HUES6 (cell line): ENCODE measurements at regions not wholly inside any gene's neighbourhood (a gene's known extent, or its start where the extent isn't known, plus 50 kb on each side); places are given as distances from the start of the nearest gene placed in this dataset.

Experiments
- H3K27ac ChIP-seq: 2 replicates; pipeline ENCODE4 v1.7.0; 2013; ENCODE audit warnings: low read depth, mild to moderate bottlenecking, low read length, inconsistent platforms
- H3K27me3 ChIP-seq: 2 replicates; pipeline ENCODE4 v1.6.1; 2013; ENCODE audit warnings: low read length; ENCODE audit not compliant: control insufficient read depth, insufficient read depth
- H3K36me3 ChIP-seq: 2 replicates; pipeline ENCODE4 v1.6.1; 2013; ENCODE audit warnings: low read length; ENCODE audit not compliant: control insufficient read depth, insufficient read depth
- H3K4me1 ChIP-seq: 2 replicates; pipeline ENCODE4 v1.6.1; 2013; ENCODE audit warnings: low read length; ENCODE audit not compliant: control insufficient read depth, insufficient read depth
- H3K4me3 ChIP-seq: 2 replicates; pipeline ENCODE4 v1.5.1; 2013; ENCODE audit warnings: low read depth, low read length
- H3K9ac ChIP-seq: one replicate; pipeline ENCODE4 v1.6.1; 2013; ENCODE audit warnings: mild to moderate bottlenecking, low read length
- H3K9me3 ChIP-seq: 2 replicates; pipeline ENCODE4 v1.6.1; 2013; ENCODE audit warnings: low read depth, low read length; ENCODE audit not compliant: control insufficient read depth, insufficient read depth

DNA sequence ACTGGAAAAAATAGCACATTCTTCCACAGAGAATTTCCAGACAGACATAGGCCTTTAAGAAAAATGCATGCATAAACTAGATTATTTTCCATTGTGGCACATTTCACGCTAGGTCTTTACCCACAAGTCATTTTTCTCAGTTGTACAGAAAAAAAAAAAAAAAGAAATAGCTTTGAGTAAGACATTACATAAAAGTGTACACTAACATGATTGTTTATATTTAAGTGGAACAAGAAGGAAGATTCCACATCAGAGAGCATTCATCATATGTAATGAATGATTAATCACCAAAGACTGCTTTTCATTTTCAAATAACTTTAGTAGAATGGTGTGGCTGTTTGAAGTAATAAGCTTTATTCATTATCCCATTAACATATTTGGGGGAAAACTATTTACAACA, 1270.2 kb upstream of the AGA start:
- Histone ChIP-seq H3K4me1 (no peaks in the 10 kb centered on the region), H3K36me3 (no peaks in the 10 kb centered on the region), H3K27me3 (no peaks in the 10 kb centered on the region), H3K27ac (no peak overlapping the region), H3K9ac (no peak overlapping the region), H3K9me3 (no peaks in the 10 kb centered on the region), H3K4me3 (no peak overlapping the region)

GRCh38 chr4:178738026-178738425, 1295.8 kb upstream of the AGA start:
- H3K9me3 ChIP-seq, result no peaks in the 10 kb centered on the region
- H3K4me1 ChIP-seq, result no peaks in the 10 kb centered on the region
- H3K27ac ChIP-seq, result no peak overlapping the region
- H3K36me3 ChIP-seq, result no peaks in the 10 kb centered on the region
- H3K4me3 ChIP-seq, result no peak overlapping the region
- no peak overlapping the region for H3K9ac ChIP-seq
- no peaks in the 10 kb centered on the region for H3K27me3 ChIP-seq

GRCh38 chr4:178745203-178745602, 1303.0 kb upstream of the AGA start:
- Histone ChIP-seq H3K27me3 (no peaks in the 10 kb centered on the region), H3K4me3 (no peak overlapping the region), H3K27ac (no peak overlapping the region), H3K36me3 (no peaks in the 10 kb centered on the region), H3K9me3 (no peaks in the 10 kb centered on the region), H3K4me1 (no peaks in the 10 kb centered on the region), H3K9ac (no peak overlapping the region)

GRCh38 chr4:178752954-178753525, 1310.8 kb upstream of the AGA start:
- no peaks in the 10 kb centered on the region for H3K9me3 ChIP-seq
- H3K27ac ChIP-seq, result no peak overlapping the region; the same call in 1 of the 2 replicates
- no peaks in the 10 kb centered on the region for H3K27me3 ChIP-seq
- H3K9ac ChIP-seq, result no peak overlapping the region
- no peak overlapping the region for H3K4me3 ChIP-seq
- peaks cover 15% of the 10 kb centered on the region for H3K4me1 ChIP-seq
- H3K36me3 ChIP-seq, result no peaks in the 10 kb centered on the region

DNA sequence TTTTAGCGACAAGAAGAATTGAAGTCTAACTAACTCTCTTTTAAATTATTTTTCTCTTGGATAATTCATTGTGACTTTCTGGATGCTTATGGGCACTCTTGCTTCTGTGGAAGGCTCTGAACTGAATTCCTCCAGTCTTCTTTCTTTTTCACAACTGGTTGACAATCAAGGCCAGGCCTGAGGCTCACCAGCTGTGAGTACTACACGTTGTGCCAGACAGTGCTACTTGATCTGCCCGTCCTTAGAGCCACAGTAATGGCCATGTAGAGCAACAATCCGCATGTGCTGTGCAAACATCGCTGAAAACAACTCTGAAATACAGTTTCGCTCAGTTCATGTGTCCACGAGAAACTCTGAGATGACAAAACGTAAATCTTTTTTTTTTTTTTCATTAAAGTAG, 1336.3 kb upstream of the AGA start:
- Histone ChIP-seq H3K36me3 (no peaks in the 10 kb centered on the region), H3K9ac (no peak overlapping the region), H3K4me3 (no peak overlapping the region), H3K27ac (no peak overlapping the region), H3K9me3 (no peaks in the 10 kb centered on the region), H3K27me3 (no peaks in the 10 kb centered on the region), H3K4me1 (no peaks in the 10 kb centered on the region)

DNA sequence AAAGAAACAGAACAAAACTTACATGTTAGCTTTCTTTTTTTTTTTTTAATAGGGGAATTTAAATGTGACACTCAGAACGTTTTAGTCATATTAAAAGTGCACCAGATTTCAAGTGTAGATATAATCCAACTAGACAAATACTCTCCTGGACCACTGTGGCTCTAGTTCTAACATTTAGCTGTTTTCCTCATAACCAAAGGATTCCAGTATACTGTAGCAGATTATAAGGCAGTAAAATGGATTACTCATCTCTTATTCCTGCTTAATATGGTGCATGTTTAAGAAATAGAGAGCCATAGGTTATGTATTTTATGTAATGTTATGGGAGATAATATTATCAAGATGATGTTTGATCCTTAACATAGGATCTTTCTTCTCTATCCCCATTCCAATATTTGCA, 1339.5 kb upstream of the AGA start:
- H3K27ac ChIP-seq, result no peak overlapping the region
- no peaks in the 10 kb centered on the region for H3K36me3 ChIP-seq
- H3K27me3 ChIP-seq, result no peaks in the 10 kb centered on the region
- no peak overlapping the region for H3K9ac ChIP-seq
- no peaks in the 10 kb centered on the region for H3K4me1 ChIP-seq
- H3K9me3 ChIP-seq, result no peaks in the 10 kb centered on the region
- no peak overlapping the region for H3K4me3 ChIP-seq

- Histone ChIP-seq H3K9ac (no peak overlapping the region), H3K27ac (no peak overlapping the region), H3K27me3 (no peaks in the 10 kb centered on the region), H3K4me1 (no peaks in the 10 kb centered on the region), H3K4me3 (no peak overlapping the region), H3K36me3 (no peaks in the 10 kb centered on the region), H3K9me3 (no peaks in the 10 kb centered on the region)
These were observed 1342.3 kb upstream of the AGA start for GRCh38 chr4:178784491-178784890.

DNA sequence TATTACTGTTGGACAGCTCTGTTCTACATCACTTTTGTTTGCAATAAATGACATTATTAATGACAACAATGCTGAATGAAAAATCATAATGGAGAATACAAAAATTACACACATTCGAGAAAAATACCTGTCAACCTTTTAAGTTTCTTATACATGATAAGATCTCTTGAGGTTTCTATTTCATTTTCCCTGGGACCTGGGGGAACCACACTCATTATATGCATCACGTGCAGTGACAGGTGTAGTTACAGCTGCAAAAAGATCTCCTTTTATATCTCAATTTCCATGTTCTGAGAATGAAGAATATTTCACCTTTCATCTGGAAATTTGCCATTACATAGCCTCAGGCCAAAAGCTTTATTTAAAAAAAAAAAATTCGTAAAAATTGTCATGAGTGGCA, 1347.0 kb upstream of the AGA start:
- H3K9ac ChIP-seq, result no peak overlapping the region
- H3K27me3 ChIP-seq, result no peaks in the 10 kb centered on the region
- H3K27ac ChIP-seq, result no peak overlapping the region
- no peak overlapping the region for H3K4me3 ChIP-seq
- no peaks in the 10 kb centered on the region; the same call in 1 of the 2 replicates for H3K4me1 ChIP-seq
- H3K36me3 ChIP-seq, result no peaks in the 10 kb centered on the region
- no peaks in the 10 kb centered on the region for H3K9me3 ChIP-seq

- H3K27ac ChIP-seq, result no peak overlapping the region
- no peak overlapping the region for H3K4me3 ChIP-seq
- H3K27me3 ChIP-seq, result no peaks in the 10 kb centered on the region
- H3K4me1 ChIP-seq, result peaks cover 5% of the 10 kb centered on the region; the same call in 1 of the 2 replicates
- H3K9ac ChIP-seq, result no peak overlapping the region
- no peaks in the 10 kb centered on the region for H3K9me3 ChIP-seq
- H3K36me3 ChIP-seq, result no peaks in the 10 kb centered on the region
These were observed 1357.0 kb upstream of the AGA start for GRCh38 chr4:178799204-178799603.

- H3K27me3 ChIP-seq, result no peaks in the 10 kb centered on the region
- H3K9me3 ChIP-seq, result no peaks in the 10 kb centered on the region; the same call in 1 of the 2 replicates
- no peaks in the 10 kb centered on the region for H3K4me1 ChIP-seq
These were observed 1365.9 kb upstream of the AGA start for GRCh38 chr4:178808106-178808505.

GRCh38 chr4:178809921-178810320, 1367.7 kb upstream of the AGA start:
- Histone ChIP-seq H3K36me3 (no peaks in the 10 kb centered on the region), H3K4me1 (no peaks in the 10 kb centered on the region), H3K9ac (no peak overlapping the region), H3K27me3 (no peaks in the 10 kb centered on the region), H3K27ac (no peak overlapping the region), H3K4me3 (no peak overlapping the region), H3K9me3 (no peaks in the 10 kb centered on the region; the same call in 1 of the 2 replicates)

More at GRCh38 chr4:178808106-178808505, 1365.9 kb upstream of the AGA start:
- Histone ChIP-seq H3K27ac (no peak overlapping the region), H3K9ac (no peak overlapping the region), H3K4me3 (no peak overlapping the region), H3K36me3 (no peaks in the 10 kb centered on the region)

- Histone ChIP-seq H3K27ac (no peak overlapping the region), H3K27me3 (no peaks in the 10 kb centered on the region), H3K9ac (no peak overlapping the region), H3K36me3 (no peaks in the 10 kb centered on the region), H3K9me3 (no peaks in the 10 kb centered on the region; the same call in 1 of the 2 replicates), H3K4me1 (no peaks in the 10 kb centered on the region), H3K4me3 (no peak overlapping the region)
These were observed 1369.1 kb upstream of the AGA start for GRCh38 chr4:178811356-178811755.
